C4-2B (cell line): ENCODE measurements at regions not wholly inside any gene's neighbourhood (a gene's known extent, or its start where the extent isn't known, plus 50 kb on each side); places are given as distances from the start of the nearest gene placed in this dataset.
"Not testable (repeated sequence)": the region's sequence is repeated elsewhere in the genome, so short reads cannot be mapped to it uniquely, and the experiment has no call there.

Experiments used
- CTCF ChIP-seq: fragments of 450-650 bp; conservative IDR thresholded peaks from 2 replicates; pipeline ENCODE4 v1.5.1; 2017; ENCODE audit warnings: mild to moderate bottlenecking
- ZFX ChIP-seq: fragments of 450-650 bp; IDR thresholded peaks from 2 replicates; pipeline ENCODE4 v1.6.1; 2017

GRCh38 chr3:67173130-67173529 is 175.0 kb downstream of the KBTBD8 start:
- TF ChIP-seq CTCF, ZFX: not testable (repeated sequence)
